HCT116 (cell line): ENCODE measurements at regions not wholly inside any gene's neighbourhood (a gene's known extent, or its start where the extent isn't known, plus 50 kb on each side); places are given as distances from the start of the nearest gene placed in this dataset.

Experiments
- ATAC-seq: fragments of 200-7000 bp; cut with Tn5 transposase; 2 replicates; pipeline ENCODE4 v1.9.1; 2020; ENCODE audit warnings: mild to moderate bottlenecking, moderate library complexity
- BruUV-seq: library from RNA; stranded (reverse); fragments of 400-500 nt; replicated peaks from 2 replicates; lab custom pipeline; 2021; lab: Mats Ljungman, UMichigan
- CTCF ChIA-PET: fragments of 300-600 bp; sonication (Branson Sonifier 250); formaldehyde crosslinking; loops from one replicate; lab custom pipeline; 2021; ENCODE audit warnings: antibody characterized with exemption; lab: Charles Lee
- POLR2A ChIA-PET: fragments of 300-600, 350-600 bp; sonication (Branson Sonifier 250); formaldehyde crosslinking; loops from one replicate; lab custom pipeline; 2021; ENCODE audit warnings: antibody characterized with exemption; lab: Charles Lee
- RAD21 ChIA-PET, 2 experiments: fragments of 300-600 bp; sonication (Branson Sonifier 250); formaldehyde crosslinking; loops; one replicate each; lab custom pipeline; 2023; ENCODE audit warnings: low total read pairs in 2 of 2; ENCODE audit not compliant: uncharacterized antibody in 2 of 2, unreplicated experiment in 2 of 2, low non-redundant PET in 1 of 2; lab: Charles Lee
- DNase-seq: peaks from one replicate; pipeline ENCODE4 v3.0.0-alpha.2; 2010; ENCODE audit warnings: low read depth, low spot score
- H2AFZ ChIP-seq: fragments of 200-600 bp; shearing (Covaris generic), sonication (generic); 2 replicates; pipeline ENCODE4 v1.6.1; 2017; ENCODE audit warnings: low read depth, mixed run types, mixed read lengths, antibody characterized with exemption, low read length; ENCODE audit not compliant: poor library complexity, severe bottlenecking
- H3K27ac ChIP-seq: 2 replicates; pipeline ENCODE4 v1.5.1; 2012; ENCODE audit warnings: low read depth, low read length
- H3K27me3 ChIP-seq: fragments of 200-600 bp; sonication (generic); 2 replicates; pipeline ENCODE4 v1.6.1; 2016; ENCODE audit warnings: mixed run types, low read length, mixed read lengths; ENCODE audit not compliant: insufficient read depth
- H3K36me3 ChIP-seq, 2 experiments: fragments of 200-500 bp in 1 of 2; fragments of 200-600 bp in 1 of 2; sonication (Bioruptor generic) in 1 of 2; sonication (generic) in 1 of 2; 2 replicates each; pipeline versions ENCODE4 v1.5.1 to v1.6.1; 2014 to 2016; ENCODE audit warnings: low read length in 2 of 2, inconsistent platforms in 1 of 2, mixed read lengths in 1 of 2, mixed run types in 1 of 2; ENCODE audit not compliant: insufficient read depth in 2 of 2, control insufficient read depth in 1 of 2
- H3K4me1 ChIP-seq, 2 experiments: fragments of 200-600 bp in 1 of 2; sonication (generic) in 1 of 2; 2 replicates each; pipeline versions ENCODE4 v1.5.1 to v1.6.1; 2012 to 2017; ENCODE audit warnings: low read length in 2 of 2, inconsistent platforms in 1 of 2, mild to moderate bottlenecking in 1 of 2, mixed read lengths in 1 of 2, mixed run types in 1 of 2, moderate library complexity in 1 of 2; ENCODE audit not compliant: insufficient read depth in 2 of 2, control insufficient read depth in 1 of 2
- H3K4me2 ChIP-seq: fragments of 200-600 bp; sonication (generic); 2 replicates; pipeline ENCODE4 v1.6.1; 2017; ENCODE audit warnings: mixed run types, low read length, mixed read lengths
- H3K4me3 ChIP-seq, 2 experiments: fragments of 200-600 bp in 1 of 2; sonication (generic) in 1 of 2; replicated peaks in 1 of 2; 2 replicates each; pipeline ENCODE4 v1.5.1; 2011 to 2016; ENCODE audit warnings: low read length in 2 of 2, control low read depth in 1 of 2, low read depth in 1 of 2, mild to moderate bottlenecking in 1 of 2, mixed read lengths in 1 of 2, mixed run types in 1 of 2
- H3K79me2 ChIP-seq: fragments of 200-600 bp; sonication (generic); 2 replicates; pipeline ENCODE4 v1.6.1; 2017; ENCODE audit warnings: mild to moderate bottlenecking, mixed run types, low read length, moderate library complexity, mixed read lengths; ENCODE audit not compliant: insufficient read depth
- H3K9ac ChIP-seq: fragments of 200-600 bp; sonication (generic); 2 replicates; pipeline ENCODE4 v1.6.1; 2016; ENCODE audit warnings: low read length, mixed read lengths
- H3K9me2 ChIP-seq: fragments of 200-600 bp; sonication (generic), shearing (Covaris generic); 2 replicates; pipeline ENCODE4 v1.6.1; 2017; ENCODE audit warnings: mixed run types, mild to moderate bottlenecking, moderate library complexity; ENCODE audit not compliant: insufficient read depth
- H3K9me3 ChIP-seq, 2 experiments: fragments of 200-500 bp in 1 of 2; fragments of 200-600 bp in 1 of 2; sonication (Bioruptor generic) in 1 of 2; sonication (generic) in 1 of 2; 2 replicates each; pipeline ENCODE4 v1.6.1; 2014 to 2017; ENCODE audit warnings: low read length in 2 of 2, mixed read lengths in 2 of 2, inconsistent platforms in 1 of 2, low read depth in 1 of 2, mild to moderate bottlenecking in 1 of 2, mixed run types in 1 of 2, moderate library complexity in 1 of 2; ENCODE audit not compliant: control insufficient read depth in 1 of 2, insufficient read depth in 1 of 2
- H4K20me1 ChIP-seq: fragments of 200-600 bp; sonication (generic), shearing (Covaris generic); 2 replicates; pipeline ENCODE4 v1.6.1; 2017; ENCODE audit warnings: mixed run types, mild to moderate bottlenecking, moderate library complexity; ENCODE audit not compliant: insufficient read depth
- CEBPB ChIP-seq: IDR thresholded peaks from 2 replicates; pipeline ENCODE4 v1.6.1; 2012; ENCODE audit warnings: low read depth
- EGR1 ChIP-seq: IDR thresholded peaks from 2 replicates; pipeline ENCODE4 v1.6.1; 2012; ENCODE audit warnings: low read depth
- ELF1 ChIP-seq: IDR thresholded peaks from 2 replicates; pipeline ENCODE4 v1.6.1; 2012; ENCODE audit warnings: low read depth, borderline replicate concordance
- FOSL1 ChIP-seq: IDR thresholded peaks from 2 replicates; pipeline ENCODE4 v1.6.1; 2012; ENCODE audit warnings: low read depth
- JUND ChIP-seq: IDR thresholded peaks from 2 replicates; pipeline ENCODE4 v1.6.1; 2012
- MAX ChIP-seq: IDR thresholded peaks from 2 replicates; pipeline ENCODE4 v1.6.1; 2012
- POLR2A ChIP-seq: IDR thresholded peaks from 2 replicates; pipeline ENCODE4 v1.7.0; 2011; ENCODE audit warnings: borderline replicate concordance; ENCODE audit not compliant: insufficient read depth, insufficient read length; ENCODE audit errors: extremely low read depth
- POLR2AphosphoS5 ChIP-seq: IDR thresholded peaks from 2 replicates; pipeline ENCODE4 v1.6.1; 2011; ENCODE audit warnings: mild to moderate bottlenecking, low read depth, low read length, moderate library complexity
- RAD21 ChIP-seq: IDR thresholded peaks from 2 replicates; pipeline ENCODE4 v1.6.1; 2012; ENCODE audit warnings: low read depth, mild to moderate bottlenecking
- REST ChIP-seq: IDR thresholded peaks from 2 replicates; pipeline ENCODE4 v1.6.1; 2012; ENCODE audit warnings: low read depth
- SIN3A ChIP-seq: IDR thresholded peaks from 2 replicates; pipeline ENCODE4 v1.6.1; 2012; ENCODE audit warnings: low read depth
- SP1 ChIP-seq: IDR thresholded peaks from 2 replicates; pipeline ENCODE4 v1.6.1; 2012; ENCODE audit warnings: low read depth
- SRF ChIP-seq: IDR thresholded peaks from 2 replicates; pipeline ENCODE4 v1.6.1; 2012; ENCODE audit warnings: low read depth
- TCF7L2 ChIP-seq: IDR thresholded peaks from 2 replicates; pipeline ENCODE4 v1.7.0; 2011; ENCODE audit warnings: borderline replicate concordance, inconsistent platforms; ENCODE audit not compliant: insufficient read depth, insufficient read length; ENCODE audit errors: extremely low read depth
- YY1 ChIP-seq: IDR thresholded peaks from 2 replicates; pipeline ENCODE4 v1.6.1; 2011; ENCODE audit warnings: low read length, low read depth, moderate library complexity, mild to moderate bottlenecking; ENCODE audit not compliant: insufficient replicate concordance; ENCODE audit errors: extremely low read depth
- ZFX ChIP-seq: fragments of 450-650 bp; IDR thresholded peaks from 2 replicates; pipeline ENCODE4 v1.6.1; 2017
- ZNF274 ChIP-seq: fragments of 200-500 bp; sonication (Bioruptor generic); IDR thresholded peaks from 2 replicates; pipeline ENCODE4 v1.6.1; 2014; ENCODE audit warnings: mild to moderate bottlenecking, low read depth, low read length, inconsistent platforms
- intact Hi-C: fragments of 100-400 bp; cut with micrococcal nuclease; formaldehyde crosslinking; loops from 2 replicates; pipeline ENCODE4 v1.10.0; 2022
- TF ChIP-seq, protein P1 (sequence below): IDR thresholded peaks from 2 replicates; pipeline ENCODE4 v1.6.1; 2011; ENCODE audit warnings: mild to moderate bottlenecking, low read length, moderate library complexity; ENCODE audit not compliant: insufficient replicate concordance; ENCODE audit errors: extremely low read depth

GRCh38 chr13:69280399-69280798 is 827.2 kb upstream of the ATXN8OS start:
- ATAC-seq (no peak), DNase-seq (no peak)
- no peak overlapping the region for H2AFZ ChIP-seq
- H3K4me3 ChIP-seq: no peak overlapping the region
- CTCF ChIA-PET: no interaction called here
- H4K20me1 ChIP-seq: no peaks in the 10 kb centered on the region
- intact Hi-C loops: no loop called here
- no TSS peak for BruUV-seq
- H3K4me2 ChIP-seq: no peak overlapping the region
- H3K4me1 ChIP-seq: no peaks in the 10 kb centered on the region
- H3K9me2 ChIP-seq: no peaks in the 10 kb centered on the region
- POLR2A ChIA-PET: no interaction called here
- no peak overlapping the region for H3K27ac ChIP-seq
- no peaks in the 10 kb centered on the region for H3K36me3 ChIP-seq
- no peaks in the 10 kb centered on the region for H3K9me3 ChIP-seq
- RAD21 ChIA-PET: no interaction called here
- H3K9ac ChIP-seq: no peak overlapping the region
- no peaks in the 10 kb centered on the region for H3K27me3 ChIP-seq
- no peaks in the 10 kb centered on the region for H3K79me2 ChIP-seq
- TF ChIP-seq SP1 (no peak), SIN3A (no peak), POLR2A (no peak), POLR2AphosphoS5 (no peak), MAX (no peak), TCF7L2 (no peak)

DNA sequence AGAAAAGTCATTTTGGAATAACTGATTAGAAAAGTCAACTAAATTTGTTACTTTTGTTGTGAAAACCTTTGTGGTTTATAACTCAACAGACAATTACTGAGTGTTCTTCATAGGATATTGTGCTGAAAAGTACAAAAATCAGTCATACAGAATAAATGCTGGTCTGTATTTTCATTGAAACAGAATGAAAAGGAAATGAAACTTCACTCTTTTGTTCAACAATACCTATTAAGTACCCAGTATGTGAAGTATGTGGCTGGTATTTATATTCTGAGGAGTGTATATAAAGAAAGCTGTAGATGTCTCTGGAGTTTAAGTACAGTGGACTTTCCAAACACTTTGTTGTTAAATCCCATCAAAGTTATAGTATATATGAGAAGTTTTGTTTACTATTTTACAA is 828.4 kb upstream of the ATXN8OS start:
- no peak overlapping the region for H3K27ac ChIP-seq
- no peak overlapping the region for H3K9ac ChIP-seq
- no peaks in the 10 kb centered on the region for H3K9me2 ChIP-seq
- DNase-seq (no peak), ATAC-seq (no peak)
- H3K27me3 ChIP-seq: no peaks in the 10 kb centered on the region
- no peak overlapping the region for H3K4me2 ChIP-seq
- H3K4me3 ChIP-seq: no peak overlapping the region
- BruUV-seq: no TSS peak
- no peaks in the 10 kb centered on the region for H3K9me3 ChIP-seq
- no peaks in the 10 kb centered on the region for H3K79me2 ChIP-seq
- peaks cover 0 to 1% of the 10 kb centered on the region in 2 experiments; a peak in 1 of 4 replicates for H3K4me1 ChIP-seq
- ChIA-PET CTCF (no interaction called here), POLR2A (no interaction called here), RAD21 (no interaction called here)
- no peaks in the 10 kb centered on the region for H4K20me1 ChIP-seq
- intact Hi-C loops: no loop called here
- H3K36me3 ChIP-seq: no peaks in the 10 kb centered on the region
- H2AFZ ChIP-seq: no peak overlapping the region
- TF ChIP-seq SIN3A (no peak), RAD21 (no peak), REST (no peak), ZNF274 (no peak), JUND (no peak), CEBPB (no peak), POLR2A (no peak), SRF (no peak), EGR1 (no peak), YY1 (no peak), SP1 (no peak), ZFX (no peak), FOSL1 (no peak), ELF1 (no peak)
- TF ChIP-seq, protein P1, sequence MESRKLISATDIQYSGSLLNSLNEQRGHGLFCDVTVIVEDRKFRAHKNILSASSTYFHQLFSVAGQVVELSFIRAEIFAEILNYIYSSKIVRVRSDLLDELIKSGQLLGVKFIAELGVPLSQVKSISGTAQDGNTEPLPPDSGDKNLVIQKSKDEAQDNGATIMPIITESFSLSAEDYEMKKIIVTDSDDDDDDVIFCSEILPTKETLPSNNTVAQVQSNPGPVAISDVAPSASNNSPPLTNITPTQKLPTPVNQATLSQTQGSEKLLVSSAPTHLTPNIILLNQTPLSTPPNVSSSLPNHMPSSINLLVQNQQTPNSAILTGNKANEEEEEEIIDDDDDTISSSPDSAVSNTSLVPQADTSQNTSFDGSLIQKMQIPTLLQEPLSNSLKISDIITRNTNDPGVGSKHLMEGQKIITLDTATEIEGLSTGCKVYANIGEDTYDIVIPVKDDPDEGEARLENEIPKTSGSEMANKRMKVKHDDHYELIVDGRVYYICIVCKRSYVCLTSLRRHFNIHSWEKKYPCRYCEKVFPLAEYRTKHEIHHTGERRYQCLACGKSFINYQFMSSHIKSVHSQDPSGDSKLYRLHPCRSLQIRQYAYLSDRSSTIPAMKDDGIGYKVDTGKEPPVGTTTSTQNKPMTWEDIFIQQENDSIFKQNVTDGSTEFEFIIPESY: no peak
